Activated CD4-positive, alpha-beta T cell treated with anti-CD3 and anti-CD28 coated beads, Interleukin-2, Interleukin-6, amounts not matched to agents 100 ng/mL and 50 ng/mL, durations not matched to agents 16 hours and 8 hours (primary cell): ENCODE measurements at regions not wholly inside any gene's neighbourhood (a gene's known extent, or its start where the extent isn't known, plus 50 kb on each side); places are given as distances from the start of the nearest gene placed in this dataset.
"Not testable (repeated sequence)": the region's sequence is repeated elsewhere in the genome, so short reads cannot be mapped to it uniquely, and the experiment has no call there.

Experiments used
- DNase-seq: peaks from one replicate; pipeline ENCODE4 v3.0.0-alpha.2; 2020

DNA sequence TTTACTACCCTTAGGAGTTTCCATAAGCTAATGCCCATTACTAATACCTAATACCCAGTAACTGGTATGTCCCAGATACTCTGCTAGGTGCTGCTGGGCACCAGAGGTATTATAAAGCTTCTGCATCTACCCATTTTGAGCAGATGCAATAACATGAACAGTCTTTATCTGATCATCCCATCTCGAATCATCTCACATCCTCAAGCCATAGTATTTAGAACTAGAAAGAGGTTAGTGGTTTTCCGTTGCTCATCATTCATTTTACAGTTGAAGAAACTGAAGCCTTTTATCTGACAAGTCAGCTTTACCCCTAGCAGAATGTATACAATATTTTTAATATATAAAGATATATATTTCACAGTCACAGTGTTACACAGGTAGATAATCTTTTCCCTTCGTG, 99.1 kb upstream of the TCF4 start:
- no peak for DNase-seq

DNA sequence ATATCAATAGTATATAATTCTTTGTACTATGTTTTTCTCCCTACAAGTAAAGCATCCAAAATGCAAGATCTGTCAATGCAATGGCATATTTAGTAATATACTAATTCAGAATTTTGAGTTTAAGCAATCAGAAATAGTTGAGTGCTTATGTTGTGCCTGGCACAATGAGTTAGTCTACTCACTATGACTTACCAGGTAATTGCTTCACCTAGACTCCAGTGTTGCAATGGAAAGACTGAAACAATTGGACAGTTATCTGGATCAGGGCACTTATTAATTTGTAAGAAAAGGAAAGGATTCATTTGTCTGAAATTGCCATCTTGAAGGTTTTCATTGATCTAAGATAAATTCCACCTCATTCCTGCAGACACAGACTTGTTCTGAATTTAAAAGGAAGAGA, 97.6 kb upstream of the TCF4 start:
- DNase-seq = no peak

DNA sequence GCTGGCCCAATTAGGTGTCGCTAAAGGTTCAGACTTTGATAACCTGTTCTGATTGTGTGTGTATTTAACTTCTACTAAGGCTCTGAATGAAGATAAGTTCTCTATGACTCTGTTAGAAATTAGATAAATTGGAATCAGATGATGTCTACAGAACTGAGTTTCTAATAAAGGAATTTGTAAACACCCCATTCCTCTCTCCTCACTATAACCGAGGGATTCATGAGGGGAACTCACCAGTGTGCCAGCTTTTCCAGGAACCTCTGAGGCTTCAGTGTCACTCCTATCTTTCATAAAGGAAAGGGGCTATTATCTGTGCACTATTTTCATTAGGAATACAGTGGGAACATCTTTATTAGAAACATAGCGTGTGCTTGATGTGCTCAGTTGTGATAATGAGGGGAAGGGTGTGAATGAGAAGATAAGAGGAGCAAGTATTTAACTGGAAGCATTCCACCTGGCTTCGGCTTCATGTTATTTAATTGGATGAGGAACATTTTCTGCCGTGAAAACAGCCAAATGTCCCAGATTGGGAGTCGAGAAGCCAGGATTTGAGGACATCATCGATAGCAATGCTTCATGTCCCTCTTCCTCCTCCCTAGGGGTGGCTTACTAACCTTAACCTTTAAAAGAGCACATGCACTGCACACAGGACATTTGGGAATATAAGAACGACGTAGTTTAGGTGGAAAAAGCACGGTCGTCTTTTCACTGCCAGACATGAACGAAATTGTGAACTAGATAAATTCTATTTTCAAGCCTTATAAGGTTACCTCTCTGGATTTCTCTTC, 84.8 kb upstream of the TCF4 start:
- DNase-seq = no peak

DNA sequence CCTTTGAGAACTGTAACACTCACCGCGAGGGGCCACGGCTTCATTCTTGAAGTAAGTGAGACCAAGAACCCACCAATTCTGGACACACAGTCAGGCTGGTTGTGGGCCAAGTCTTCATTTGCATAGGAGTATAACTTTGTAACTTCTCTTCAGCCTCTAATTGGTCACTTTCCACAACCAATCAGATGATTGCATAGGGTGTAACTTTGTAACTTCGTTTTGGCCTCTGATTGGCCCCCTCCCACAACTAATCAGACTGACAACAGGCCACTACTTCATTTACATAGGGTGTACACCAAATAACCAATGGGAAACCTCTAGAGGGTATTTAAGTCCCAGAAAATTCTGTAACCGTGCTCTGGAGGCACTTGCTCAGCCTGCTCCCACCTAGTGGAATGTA, 77.5 kb upstream of the TCF4 start:
- DNase-seq = no peak

DNA sequence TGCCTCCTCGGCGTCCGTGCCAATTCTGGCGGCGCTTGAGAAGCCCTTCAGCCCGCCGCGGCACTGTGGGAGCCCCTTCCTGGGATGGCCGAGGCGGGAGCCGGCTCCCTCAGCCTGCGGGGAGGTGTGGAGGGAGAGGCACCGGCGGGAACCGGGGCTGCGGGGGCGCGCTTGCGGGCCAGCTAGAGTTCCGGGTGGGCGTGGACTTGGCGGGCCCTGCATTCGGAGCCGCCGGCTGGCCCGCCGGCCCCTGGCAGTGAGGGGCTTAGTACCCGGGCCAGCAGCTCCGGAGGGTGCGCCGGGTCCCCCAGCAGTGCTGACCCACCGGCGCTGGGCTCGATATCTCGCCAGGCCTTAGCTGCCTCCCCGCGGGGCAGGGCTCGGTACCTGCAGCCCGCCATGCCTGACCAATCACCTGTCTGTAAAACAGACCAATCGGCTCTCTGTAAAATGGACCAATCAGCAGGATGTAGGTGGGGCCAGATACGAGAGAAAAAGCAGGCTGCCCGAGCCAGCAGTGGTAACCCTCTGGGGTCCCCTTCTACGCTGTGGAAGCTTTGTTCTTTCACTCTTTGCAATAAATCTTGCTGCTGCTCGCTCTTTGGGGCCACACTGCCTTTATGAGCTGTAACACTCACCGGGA, 76.9 kb upstream of the TCF4 start:
- not testable (repeated sequence) for DNase-seq

DNA sequence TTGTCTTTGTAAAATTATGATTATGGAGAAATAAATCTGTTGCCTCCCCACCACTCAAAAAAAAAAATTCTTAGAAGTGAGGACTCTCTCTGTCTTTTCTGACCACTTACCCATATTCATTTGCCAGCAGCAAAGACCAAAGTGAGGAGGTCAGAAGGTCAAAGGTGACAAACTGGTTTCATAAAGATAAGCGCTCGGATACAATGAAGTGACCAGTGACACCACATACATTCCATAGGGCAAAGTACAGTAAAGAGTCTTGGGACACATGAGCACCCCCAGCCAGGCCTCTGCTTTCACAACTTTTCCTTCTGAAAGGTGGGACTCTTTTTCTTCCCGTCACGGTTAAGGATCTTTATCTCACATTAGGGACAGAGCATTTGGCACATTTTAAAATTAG, 75.9 kb upstream of the TCF4 start:
- no peak for DNase-seq

DNA sequence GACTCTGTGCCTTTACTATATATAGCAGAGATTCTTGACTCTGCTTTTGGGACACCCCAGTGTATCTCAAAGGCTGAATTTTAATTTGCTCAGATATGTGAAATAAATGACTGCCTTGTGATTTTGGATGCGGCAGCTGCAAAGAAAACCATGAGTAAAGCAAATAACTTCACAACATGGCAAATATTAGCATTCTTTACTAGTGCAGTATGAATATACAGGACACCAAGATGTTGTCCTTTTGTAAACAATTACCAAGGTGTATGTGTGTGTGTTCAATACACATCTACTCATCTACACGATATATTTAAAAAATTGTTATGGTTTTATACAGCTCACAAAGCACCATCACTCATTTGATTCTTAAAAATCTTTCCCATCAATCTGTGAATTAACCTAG, 70.6 kb upstream of the TCF4 start:
- DNase-seq = no peak

DNA sequence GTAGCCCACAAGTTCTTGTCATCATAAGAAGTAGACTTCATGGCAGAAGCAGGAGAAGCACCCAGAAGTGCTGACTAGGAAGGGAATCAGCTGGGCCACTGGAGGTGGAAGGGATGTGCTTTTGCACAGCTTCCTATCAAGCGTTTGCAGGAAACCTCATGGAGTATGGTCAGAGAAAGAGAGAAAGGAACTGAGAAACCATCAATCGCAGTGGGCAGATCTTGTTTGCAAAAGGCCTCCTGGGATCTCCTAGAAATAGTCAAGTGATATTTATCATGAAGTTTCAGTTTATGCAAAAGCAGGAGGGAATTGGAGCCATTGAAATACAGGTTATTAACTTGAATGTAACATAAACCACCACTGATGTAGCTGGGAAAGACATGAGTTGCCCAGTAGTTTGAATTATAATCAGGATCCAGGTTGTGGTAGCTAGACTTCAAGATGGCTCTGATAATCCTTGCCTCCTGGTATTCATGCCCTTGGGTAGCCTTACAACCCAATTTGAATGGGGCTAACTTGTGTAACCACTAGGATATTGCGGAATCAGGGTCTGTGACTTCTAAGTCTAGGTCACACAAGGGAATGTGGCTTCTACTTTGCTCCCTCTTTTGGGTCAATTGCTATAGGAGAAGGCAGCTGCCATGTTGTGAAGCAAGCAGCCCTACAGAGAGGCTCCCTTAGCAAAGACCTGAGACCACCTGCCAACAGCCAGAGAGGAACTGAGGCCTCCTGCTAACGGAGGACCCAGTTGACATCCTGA, 69.8 kb upstream of the TCF4 start:
- no peak for DNase-seq

DNA sequence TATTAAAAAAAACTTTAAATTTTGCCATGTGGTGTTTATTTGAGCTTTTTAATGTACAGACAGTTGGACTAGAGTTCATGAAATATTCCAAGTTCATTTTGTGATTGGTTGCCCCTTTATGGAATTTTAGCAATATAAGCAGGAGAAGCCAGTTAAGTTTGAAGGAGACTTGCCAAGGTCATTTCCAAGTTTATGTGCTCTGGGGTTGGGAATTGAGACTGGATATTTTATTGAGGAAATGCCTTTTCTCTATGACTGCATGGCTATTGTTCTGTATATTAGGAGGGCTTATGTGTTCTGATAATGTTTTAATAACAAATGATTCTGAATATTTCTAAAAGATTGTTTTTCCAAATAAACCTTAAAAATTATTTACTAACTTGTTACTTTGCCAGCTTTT, 67.0 kb upstream of the TCF4 start:
- no peak for DNase-seq

DNA sequence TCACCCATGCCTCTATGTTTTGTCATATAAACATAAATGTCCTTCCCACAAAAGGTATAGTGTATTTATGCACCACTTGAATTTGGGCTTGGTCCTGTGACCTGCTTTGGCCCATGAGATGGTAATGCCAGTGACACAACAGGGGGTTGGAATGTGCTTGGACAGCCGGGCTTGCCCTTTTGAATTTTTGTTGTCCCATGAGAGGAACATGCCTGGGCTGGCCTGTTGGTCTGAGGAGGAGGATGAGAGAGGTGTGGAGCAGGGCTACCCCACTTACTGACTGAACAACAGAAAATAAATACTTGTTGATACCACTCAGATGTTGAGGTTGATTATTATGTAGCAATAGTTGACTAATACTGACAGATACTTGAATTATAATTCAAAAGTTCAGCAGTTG, 63.2 kb upstream of the TCF4 start:
- DNase-seq = no peak

DNA sequence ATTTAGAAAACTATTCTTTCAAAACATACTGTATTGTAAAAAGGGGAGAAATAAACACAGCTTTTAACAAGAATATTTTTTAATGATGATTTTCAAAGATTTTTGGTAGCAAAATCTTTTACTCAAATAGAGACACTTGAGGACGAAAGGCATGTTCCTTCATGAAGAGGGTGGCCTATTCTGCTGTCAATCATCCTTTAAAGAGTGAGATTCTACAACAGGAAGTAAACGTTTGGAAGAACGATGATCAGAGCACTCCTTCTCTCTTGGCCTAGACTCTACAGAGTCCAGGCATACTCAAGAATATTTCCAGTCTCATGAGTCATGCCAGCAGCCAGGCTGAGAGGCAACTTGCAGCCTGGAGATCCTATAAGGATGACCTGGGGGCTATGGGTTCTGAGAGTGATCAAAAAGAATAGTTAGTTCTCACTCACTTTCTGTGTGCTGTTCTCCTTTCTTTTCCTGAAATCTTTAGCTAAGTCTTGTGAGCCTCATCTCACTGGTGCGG, 62.4 kb upstream of the TCF4 start:
- DNase-seq = no peak

DNA sequence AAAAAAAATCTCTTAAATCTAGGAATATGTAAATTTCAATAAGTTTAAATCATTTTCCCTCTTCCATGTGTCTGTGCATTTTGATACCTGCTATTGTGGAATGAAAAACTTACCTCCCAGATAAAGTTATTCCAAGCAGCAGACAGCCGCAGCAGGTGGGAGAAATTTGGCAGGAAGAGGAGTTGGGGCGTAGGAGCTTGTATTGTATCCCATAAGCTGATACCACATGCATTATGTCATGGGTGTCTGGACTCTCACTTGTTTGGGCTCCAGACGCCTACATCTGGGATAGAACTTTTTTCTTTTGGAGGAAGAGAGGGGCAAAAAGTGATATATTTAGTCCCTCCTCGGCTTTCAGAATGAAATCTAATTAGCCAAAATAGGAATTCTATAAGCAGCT, 59.3 kb upstream of the TCF4 start:
- no peak for DNase-seq

DNA sequence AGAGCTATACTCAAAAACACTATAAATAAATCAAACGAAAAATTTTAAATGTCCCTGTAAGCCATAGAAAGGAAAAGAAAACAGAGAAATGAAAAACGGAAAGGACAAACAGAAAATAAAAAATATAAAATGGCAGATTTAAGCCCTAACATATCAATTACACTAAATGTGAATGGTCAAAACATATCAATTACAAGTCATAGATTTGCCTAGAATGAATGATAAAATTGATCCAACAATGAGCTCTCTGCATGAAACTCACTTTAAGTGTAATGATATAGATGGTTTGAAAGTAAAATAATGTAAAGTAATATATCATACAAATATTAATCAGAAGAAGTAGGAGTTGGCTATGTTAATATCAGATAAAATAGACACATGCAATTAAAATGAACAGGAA, 54.2 kb upstream of the TCF4 start:
- no peak for DNase-seq

DNA sequence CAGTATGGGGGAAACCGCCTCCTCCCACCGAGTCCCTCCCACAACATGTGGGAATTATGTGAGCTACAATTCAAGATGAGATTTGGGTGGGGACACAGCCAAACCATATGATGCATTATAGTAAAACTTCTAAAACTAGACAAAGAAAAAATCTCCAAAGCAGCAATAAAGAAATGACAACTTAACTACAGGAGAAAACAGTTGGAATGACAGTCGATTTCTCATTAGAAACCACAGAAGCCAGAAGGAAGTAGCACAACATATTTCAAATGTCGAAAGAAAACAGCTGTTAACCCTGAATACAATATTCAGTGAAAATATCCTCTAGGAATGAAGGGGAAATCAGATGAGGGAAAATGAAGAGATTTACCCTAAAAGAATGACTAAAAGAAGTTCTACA, 53.5 kb upstream of the TCF4 start:
- no peak for DNase-seq
